ENCODE measurements at regions not wholly inside any gene's neighbourhood (a gene's known extent, or its start where the extent isn't known, plus 50 kb on each side); places are given as distances from the start of the nearest gene placed in this dataset.

DNA sequence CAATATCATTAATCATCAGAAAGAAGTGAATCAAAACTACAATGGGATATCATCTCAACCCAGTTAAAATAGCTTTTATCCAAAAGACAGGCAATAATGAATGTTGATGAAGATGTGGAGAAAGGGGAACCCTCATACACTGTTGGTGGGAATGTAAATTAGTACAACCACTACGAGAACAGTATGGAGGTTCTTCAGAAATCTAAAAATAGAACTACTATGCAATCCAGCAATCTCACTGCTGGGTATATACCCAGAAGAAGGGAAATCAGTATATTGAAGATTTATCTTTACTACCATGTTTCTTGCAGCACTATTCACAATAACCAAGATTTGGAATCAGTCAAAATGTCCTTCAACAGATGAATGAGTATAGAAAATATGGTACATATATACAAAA, 189.8 kb downstream of the HHIPL2 start:
- DNase-seq: no peak

DNA sequence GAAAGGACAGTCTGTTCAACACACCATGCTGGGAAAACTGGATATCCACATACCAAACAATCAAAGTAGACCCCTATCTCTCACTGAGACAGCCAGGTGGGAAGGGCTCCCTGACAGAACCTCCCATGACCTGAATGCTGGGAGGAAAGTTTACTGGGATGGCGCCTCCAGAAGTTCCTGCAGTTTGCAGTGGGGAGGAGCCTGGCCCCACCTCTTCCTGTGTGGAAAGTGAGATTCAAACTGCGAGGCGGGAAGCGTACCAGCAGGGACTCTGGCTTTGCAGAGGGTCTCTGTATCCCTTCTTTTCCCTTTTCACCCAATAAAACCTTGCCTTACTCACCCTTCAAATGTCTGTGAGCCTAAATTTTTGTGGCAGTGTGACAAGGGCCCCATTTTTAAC, 190.7 kb downstream of the HHIPL2 start:
- no peak for DNase-seq

DNA sequence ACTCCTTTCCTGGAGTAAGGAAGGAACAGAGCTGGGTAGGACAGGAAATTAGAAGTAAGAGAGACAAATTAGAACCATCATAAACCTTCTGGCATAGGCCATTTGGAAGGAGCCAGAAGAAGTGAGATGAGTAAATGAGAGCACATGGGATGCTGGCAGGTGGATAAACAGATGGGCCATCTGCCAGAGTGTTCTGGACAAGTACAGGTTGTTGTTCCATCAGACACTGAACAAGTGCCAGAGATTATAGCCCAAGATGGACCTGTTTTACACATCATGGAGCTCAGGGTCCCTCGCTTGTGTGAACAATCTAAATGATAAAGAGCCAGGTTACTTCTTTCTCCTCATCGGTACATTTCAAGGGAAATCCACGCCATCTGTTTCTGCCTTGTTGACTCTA, 200.3 kb downstream of the HHIPL2 start:
- no peak for DNase-seq

DNA sequence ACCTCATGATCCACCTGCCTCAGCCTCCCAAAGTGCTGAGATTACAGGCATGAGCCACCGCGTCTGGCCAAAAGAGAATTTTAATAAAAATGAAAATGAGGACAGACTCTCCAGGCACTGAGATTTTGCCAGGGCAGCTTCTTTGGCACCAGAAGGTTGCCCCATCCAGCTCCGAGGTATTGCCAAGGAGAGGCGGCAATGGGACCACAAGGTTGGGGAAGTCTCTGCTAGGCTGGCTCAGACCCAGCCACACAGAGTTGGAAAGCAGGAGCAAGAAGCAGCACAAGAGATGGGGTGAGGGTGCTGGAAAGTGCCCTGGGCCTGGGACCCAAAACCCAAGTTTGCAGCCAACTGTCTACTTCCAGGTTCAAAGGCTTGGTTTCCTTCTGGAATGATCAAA, 200.9 kb downstream of the HHIPL2 start:
- no peak for DNase-seq

DNA sequence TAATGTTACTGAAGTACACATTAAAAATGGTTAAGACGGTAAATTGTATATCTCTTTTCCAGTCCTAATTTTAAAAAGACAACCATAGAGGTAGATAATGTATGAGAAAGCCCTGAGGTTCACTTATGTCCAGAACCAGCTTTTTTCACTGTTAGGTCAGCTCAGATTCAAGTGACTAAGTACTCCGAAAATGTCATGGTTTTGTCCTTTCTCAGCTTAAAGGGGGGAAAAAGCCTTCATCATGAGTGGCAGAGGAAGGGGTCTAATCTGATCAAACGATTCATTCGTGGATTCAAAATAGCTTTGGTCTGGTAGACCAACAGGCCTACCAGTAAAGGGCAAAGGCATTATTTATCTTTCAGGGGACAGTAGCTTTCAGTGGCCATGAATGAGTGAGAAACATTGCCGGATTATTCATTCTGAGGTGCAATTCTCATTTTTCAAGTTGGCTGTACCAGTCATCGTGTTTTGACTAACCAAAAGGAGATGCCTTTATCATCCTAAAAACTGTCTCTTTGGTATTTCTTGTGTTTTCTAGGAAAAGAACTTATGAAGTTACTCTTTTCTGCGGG, 208.4 kb downstream of the HHIPL2 start:
- DNase-seq: no peak

DNA sequence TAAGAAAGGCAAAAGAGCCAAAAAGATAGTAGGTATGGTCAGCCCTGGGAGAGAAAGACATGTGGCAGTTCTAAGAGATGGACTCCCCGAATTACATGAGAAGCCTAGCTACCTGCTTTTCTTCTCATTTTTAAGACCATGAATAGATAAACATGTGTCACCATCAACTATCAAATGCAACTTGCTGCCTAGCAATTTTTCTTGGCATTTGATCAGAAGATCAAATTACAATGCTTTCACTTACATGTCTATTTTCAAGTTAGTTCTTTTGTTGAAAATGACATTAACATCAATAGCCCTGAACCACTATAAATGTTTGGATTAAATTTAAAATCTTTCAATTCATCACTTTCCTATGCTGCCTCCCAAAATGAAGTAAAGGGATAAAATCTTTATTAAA, 212.3 kb downstream of the HHIPL2 start:
- DNase-seq: no peak

DNA sequence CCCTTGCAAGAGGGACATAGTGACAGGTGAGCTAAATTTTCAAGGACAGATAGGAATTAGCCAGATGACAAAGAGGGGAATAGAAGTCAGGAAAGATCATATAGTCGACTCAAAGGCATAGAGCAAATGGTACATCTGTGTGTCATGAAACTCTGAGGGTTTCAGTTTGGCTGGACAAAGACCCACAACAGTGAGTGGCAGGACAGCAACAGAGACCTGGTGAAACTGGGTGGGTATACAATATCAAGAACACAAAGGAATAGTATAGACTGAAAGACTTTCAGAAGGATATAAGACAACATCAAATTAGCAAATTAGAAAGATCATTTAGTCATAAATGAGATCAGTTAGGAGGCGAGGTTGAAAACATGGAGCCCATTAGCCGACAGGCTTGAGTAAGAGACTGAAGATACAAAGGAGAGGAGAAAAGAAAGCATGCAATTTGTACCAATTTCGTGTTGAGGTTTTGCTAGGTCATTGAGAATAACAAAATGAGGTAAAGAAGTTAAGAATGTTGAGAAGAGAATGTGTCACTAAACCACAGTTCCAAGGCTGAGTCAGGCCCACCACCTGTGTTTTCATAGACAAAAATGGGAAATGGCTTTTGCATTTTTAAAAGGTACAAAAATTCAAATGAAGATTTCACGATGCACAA, 213.8 kb downstream of the HHIPL2 start:
- DNase-seq: no peak

DNA sequence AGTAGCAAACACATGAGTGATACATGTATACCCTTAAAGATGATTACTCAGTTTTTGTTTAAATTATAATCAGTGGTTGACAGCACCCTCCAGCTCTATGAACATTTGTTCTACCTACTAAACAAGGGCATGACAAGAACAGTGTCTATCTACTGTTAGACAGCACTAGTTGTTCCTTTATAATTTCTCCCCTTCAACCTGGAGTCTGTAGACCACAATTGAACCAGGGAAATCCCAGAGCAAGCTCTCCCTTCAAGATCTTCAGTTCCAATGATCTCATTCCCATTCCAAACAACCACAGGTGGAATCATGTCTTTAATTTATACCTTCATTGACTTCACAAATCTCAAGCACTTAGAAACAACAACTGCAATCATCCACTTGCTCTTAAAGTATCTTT, 216.1 kb downstream of the HHIPL2 start:
- DNase-seq: no peak

DNA sequence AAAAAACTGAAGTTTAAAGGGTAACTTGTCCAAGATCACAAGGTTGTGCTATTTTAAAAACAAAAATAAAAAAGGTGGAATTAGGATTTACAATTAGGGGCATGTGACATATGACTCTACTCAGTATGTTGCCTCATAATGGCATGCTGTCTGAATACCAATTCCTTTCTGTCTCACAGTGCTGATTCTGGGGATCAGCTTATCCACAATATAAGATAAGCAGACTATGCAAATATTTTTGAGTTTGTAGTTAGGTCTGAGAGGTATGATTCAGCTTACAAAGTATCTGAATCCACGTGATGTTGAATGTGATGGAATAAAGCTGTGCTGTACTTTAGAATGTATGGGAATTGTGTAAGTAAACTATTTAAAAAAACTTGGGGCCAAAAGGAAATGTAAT, 216.6 kb downstream of the HHIPL2 start:
- no peak for DNase-seq

DNA sequence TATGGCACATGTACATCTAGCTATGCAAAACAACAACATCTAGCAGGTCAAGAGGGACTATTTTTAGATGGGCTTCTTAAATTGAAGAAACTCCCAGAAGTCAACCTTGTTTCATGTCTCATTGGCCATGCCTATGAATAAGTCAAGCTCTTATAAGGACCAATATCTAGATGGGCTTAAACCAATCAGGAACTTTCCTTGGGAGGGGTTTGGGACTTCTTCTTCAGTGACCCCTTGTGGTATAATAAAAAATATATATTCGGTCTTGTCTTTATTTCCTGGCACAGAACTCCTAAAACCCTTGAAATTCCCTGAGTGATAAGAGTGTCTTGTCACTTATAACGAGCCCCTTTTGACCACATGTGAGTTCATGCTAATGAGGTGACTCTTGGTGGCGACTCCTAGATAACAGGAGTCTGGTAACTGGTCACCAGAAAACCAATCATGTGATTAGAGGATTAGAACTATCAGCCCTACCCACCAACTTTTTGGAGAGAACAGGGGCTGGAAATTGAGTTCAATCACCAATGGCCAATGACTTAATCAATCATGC, 218.3 kb downstream of the HHIPL2 start:
- DNase-seq: no peak

DNA sequence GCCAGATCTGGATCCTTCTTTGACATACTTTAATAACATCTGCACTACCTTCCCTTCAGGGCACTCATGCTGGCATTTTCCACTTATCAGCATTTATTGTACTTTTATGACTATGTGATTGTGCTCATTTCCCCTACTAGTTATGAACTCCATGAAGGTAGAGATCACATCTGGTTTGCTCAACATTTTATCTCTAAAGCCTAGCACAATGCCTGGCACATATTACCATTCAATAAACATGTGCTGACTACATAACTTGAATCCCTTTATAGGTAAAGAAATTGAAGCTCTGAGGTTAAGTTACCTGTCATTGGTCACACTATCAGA, 221.2 kb downstream of the HHIPL2 start:
- DNase-seq: no peak

DNA sequence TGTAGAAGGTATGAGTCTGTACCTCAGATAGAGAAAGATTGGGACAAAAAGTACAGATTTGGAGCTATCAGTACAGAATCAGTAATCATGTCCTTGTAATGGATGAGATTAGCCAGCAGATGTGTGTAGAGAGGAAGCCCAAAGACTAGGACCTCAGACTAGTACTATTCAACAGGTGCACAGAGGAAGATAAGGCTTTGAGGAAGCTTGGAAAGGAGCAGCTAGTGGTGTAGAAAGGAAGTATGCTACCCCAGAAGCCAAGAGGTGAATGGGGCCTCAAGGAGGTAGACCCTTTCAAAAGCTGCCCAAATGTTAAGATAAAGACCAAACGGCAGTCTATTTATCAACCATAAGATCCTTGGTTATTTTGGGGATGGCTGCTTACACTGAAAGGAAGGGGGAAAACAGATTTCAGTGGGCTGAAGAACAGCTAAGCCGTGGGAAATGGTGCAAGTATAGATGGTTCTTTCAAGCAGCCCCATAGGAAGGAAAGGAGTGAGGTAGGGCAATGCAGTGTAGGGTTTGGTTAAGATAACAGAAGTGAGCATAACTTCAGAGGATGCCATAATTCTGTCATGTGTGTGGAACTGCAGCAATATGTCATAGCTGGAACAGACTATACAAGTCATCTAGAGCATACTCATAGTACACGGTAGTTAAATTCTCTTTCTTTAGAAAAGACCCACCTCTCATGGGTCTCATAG, 221.7 kb downstream of the HHIPL2 start:
- DNase-seq: no peak

DNA sequence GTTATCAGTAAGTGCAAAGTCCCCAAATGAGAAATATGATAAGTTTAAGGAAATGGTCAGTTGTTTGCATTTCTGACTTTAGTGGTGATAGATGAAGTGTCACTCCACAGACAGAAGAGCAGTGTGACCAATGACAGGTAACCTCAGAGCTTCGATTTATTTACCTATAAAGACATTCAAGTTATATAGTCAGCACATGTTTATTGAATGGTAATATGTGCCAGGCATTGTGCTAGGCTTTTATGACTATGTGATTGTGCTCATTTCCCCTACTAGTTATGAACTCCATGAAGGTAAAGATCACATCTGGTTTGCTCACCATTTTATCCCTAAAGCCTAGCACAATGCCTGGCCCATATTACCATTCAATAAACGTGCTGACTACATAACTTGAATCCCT, 222.4 kb downstream of the HHIPL2 start:
- DNase-seq: no peak

DNA sequence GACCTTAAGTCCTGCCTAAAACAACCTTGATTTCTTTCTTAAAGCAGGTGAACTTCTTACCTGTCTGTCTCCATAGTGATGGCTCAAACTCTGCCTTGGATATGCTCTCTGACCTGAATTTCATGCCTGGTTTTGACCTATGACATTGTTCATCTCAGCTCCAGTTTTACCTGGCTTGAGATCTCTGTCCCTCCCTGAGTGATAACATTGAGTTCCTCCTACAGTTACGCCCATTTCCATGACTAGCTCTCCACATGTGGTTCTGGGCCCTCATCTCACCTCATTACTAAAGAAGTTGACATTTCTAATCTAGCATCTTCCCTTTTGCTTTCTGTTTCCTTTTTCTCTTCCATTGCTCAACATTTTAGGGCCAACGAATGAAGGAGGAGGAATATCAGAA, 233.1 kb downstream of the HHIPL2 start:
- no peak for DNase-seq

DNA sequence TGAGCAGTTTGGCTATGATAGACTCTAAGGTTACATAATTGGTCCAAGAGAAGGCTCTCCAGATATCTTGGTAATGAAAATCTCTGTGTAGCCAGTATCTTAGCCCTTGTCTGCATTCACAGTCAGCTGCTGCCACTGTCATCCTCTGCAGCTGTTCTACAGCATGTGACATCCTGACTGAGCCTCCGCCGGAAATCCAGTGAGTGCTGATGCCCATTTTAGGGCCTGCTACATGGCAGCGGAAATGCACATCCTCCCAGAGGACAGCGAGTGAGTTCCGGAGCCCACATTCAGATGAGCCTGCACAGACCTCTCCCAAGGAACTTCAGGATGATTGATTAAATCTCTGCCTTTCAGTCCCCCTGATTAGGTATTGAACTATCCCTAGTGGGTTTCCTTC, 237.1 kb downstream of the HHIPL2 start:
- DNase-seq: no peak

DNA sequence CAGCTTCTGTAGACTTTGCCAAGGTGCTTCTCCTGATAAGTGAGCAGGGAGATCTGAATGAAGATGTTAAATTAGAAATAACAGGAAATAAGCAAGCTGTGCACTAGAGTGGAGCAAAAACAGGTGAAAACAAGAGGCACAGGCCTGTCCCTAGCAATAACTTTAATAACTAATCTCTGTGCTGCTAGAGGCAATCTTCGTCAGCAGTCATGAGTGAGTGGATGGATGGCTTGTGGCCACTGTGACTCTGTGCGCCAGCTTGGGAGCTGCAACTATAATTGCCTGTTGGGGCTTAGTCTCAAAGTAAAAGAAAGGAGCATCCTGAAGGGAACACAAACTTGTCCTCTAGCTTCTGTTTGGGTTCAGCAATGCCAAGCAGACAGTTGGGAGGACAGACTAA, 240.3 kb downstream of the HHIPL2 start:
- DNase-seq: no peak

DNA sequence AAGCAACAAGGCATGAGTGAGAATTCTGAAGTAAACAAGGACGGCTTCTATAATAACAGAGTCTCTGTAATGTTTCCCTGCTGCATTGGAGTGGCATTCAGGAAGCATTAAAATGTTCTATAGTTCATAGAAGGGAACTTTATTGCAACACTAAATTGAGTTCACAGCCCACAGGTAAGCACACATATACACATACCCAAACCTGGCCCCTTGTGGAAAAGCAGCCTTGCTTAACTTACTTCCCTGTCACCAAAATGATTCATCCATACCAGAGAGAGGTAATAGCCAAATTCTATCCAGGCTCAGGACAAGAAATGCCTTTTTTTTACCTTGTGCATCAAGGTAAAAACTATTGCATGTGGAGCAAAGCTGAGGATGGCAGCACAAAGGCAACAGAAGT, 241.4 kb downstream of the HHIPL2 start:
- no peak for DNase-seq

DNA sequence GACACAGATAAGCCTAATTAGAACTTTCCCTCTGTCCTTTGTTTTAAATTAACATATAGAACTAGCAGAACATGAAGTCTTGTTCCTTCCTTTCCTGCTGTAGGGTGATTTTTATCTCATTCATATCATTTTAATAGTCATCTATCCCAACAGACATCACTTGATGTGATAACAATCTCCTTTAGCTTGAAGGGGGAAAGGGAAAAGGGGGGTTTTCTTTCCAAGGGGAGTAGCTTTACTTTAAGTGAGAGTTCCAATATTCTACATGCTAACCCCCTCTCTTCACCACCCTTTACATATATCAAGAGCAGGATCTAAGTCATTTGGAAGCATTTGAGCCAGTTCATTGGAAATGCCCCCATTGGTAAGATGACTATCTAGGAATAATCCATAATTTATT, 241.9 kb downstream of the HHIPL2 start:
- no peak for DNase-seq

DNA sequence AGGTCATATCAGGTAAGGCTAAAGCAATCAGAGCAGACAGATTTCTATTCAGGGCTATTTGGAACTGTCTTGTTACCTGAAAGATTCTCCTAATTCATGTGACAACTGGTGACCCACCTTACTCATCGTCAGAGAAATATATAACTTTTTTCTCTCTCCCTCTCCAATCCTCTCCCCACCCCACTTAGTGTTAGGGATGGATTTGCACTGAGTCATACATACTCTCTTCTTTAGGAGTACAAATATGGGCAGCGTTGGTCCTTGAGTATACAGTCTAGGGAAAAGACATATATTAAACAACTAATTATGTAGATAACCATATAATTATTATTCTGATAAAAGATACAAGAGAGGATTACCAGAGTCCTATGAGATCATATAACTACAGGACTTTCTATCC, 246.3 kb downstream of the HHIPL2 start:
- DNase-seq: no peak

DNA sequence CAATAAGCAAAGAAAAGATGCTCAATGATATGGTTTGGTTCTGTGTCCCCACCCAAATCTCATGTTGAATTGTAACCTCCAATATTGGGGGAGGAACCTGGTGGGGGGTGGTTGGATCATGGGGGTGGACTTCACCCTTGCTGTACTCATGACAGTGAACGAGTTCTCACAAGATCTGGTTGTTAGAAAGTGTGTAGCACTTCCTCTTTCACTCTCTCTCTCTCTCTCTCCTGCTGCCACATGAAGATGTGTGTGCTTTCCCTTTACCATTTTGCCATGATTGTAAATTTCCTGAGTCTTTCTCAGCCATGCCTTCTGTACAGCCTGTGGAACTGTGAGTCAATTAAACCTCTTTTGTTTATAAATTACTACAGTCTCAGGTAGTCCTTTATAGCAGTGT, 248.4 kb downstream of the HHIPL2 start:
- DNase-seq: no peak

DNA sequence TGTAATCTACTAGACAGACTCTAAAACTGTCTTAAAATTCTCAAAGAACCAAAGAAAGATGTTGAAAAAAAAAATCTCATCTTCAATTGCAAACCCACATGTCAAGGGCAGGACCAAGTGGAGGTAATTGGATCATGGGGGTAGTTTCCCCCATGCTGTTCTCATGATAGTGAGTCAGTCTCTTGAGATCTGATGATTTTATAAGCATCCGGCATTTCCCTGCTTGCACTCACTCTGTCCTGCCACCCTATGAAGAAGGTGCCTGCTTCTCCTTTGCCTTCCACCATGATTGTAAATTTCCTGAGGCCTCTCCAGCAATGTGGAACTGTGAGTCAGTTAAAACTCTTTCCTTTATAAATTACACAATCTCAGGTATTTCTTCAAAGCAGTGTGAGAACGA, 257.0 kb downstream of the HHIPL2 start:
- no peak for DNase-seq

DNA sequence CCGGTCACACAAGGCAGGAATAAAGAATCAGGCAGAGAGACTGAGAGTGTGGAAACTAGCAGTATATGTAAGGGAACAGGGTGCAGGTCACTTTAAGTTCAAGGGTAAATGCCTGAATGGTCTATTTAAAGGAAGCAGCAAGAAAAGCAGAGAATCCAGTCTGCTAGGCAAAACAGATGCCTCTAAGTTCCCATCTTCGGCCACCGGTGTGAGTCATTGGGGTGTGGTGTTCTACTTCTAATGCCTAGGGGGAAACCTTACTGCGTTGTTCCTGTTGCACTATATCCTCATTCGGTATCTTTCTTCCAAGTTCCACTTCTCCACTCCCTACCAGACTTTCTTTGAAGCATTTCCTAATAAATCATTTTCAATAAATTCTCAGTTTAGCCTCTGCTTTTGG, 259.9 kb downstream of the HHIPL2 start:
- DNase-seq: no peak

DNA sequence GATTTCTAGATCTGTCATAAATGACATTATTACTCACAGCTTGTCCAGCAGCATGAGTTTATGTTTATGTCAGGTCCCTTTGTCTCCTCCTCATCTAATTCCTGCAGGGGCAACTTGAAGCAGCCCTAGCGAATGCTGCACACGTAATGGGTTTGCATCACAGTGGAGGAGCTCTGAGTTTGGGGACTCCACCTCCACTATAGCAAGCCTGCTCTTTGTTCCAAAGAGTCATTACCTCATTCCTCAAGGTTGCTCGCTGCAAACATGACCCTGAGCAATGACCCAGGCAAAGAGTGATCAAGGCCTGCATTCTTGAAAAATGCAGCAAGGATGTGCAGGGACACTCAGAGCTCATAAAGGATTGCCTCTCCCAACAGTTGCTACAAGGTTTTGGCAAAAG, 261.9 kb downstream of the HHIPL2 start:
- no peak for DNase-seq

DNA sequence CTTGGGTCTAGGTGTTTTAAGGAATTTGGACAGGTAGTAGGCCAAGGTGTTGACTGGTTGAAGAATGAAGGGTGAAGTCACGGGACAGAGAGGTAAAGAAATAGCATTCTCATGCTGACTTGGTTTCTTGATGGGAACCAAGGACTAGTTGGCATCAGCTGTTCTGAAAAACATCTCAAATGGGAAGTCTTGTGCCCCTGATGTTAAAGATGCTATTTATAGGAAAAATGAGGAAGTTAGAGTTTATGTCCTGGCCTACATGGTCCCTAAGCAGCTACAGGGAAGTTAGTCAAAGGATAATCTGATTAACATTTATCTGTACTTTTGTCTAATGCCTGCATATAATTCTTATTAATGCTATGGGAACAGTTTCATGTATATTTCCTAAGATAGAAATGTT, 262.4 kb downstream of the HHIPL2 start:
- DNase-seq: no peak

DNA sequence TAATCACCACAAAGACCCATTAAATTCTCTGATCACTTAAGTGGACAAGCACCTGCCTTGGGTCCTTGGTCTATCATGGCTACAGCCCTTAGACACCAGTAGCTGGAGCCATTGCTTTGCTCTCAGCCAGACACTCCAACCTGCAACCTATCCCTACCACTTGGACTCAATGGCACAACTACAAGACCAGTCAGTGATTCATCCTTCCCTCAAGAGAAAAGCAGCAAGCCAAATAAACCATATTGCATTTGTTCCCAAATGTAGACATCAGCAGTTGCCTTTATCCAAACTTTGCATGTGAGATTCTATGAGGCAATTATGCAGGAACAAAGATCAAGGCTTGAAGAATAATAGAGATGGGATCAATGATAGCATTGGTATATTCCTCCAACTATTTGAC, 263.4 kb downstream of the HHIPL2 start:
- no peak for DNase-seq

Measured in hematopoietic multipotent progenitor cell treated with erythropoietin and hydrocortisone succinate and interleukin-3 and kit ligand, for 8 days (in vitro differentiated cells).